MCF 10A (cell line): ENCODE measurements at regions not wholly inside any gene's neighbourhood (a gene's known extent, or its start where the extent isn't known, plus 50 kb on each side); places are given as distances from the start of the nearest gene placed in this dataset.

Source experiments
- BruUV-seq: library from RNA; stranded (reverse); fragments of 400-500 nt; replicated peaks from 2 replicates; lab custom pipeline; 2021; lab: Mats Ljungman, UMichigan
- CTCF ChIA-PET: fragments of 300-600 bp; sonication (Branson Sonifier 250); formaldehyde crosslinking; extraction: SDS; loops from one replicate; lab custom pipeline; 2021; ENCODE audit warnings: antibody characterized with exemption, inconsistent platforms; lab: Yijun Ruan, JAX
- POLR2A ChIA-PET: fragments of 300-600, 350-650 bp; sonication (Branson Sonifier 250); formaldehyde crosslinking; extraction: SDS; loops from one replicate; lab custom pipeline; 2020; ENCODE audit warnings: antibody characterized with exemption, inconsistent platforms; lab: Yijun Ruan, JAX
- DNase-seq: peaks from one replicate; pipeline ENCODE4 v3.0.0-alpha.2; 2018; ENCODE audit not compliant: unreplicated experiment
- H3K27ac Mint-ChIP-seq: one replicate; pipeline ENCODE4 v1.8.0; 2022; ENCODE audit warnings: mild to moderate bottlenecking, low read depth, mixed read lengths; ENCODE audit not compliant: unreplicated experiment
- H3K27me3 Mint-ChIP-seq: one replicate; pipeline ENCODE4 v1.8.0; 2022; ENCODE audit warnings: mixed read lengths; ENCODE audit not compliant: insufficient read depth, unreplicated experiment
- H3K36me3 Mint-ChIP-seq: one replicate; pipeline ENCODE4 v1.8.0; 2022; ENCODE audit warnings: mild to moderate bottlenecking, moderate library complexity, mixed read lengths; ENCODE audit not compliant: insufficient read depth, unreplicated experiment
- H3K4me1 Mint-ChIP-seq: one replicate; pipeline ENCODE4 v1.8.0; 2022; ENCODE audit warnings: mixed read lengths; ENCODE audit not compliant: insufficient read depth, unreplicated experiment
- H3K4me3 Mint-ChIP-seq: one replicate; pipeline ENCODE4 v1.8.0; 2022; ENCODE audit warnings: mild to moderate bottlenecking, moderate library complexity, mixed read lengths; ENCODE audit not compliant: unreplicated experiment
- H3K9me3 Mint-ChIP-seq: one replicate; pipeline ENCODE4 v1.8.0; 2022; ENCODE audit warnings: mixed read lengths; ENCODE audit not compliant: unreplicated experiment
- intact Hi-C: fragments of 100-400 bp; cut with micrococcal nuclease; formaldehyde crosslinking; loops from 2 replicates; pipeline ENCODE4 v1.14.1; 2022
- TF ChIP-seq, protein P1 (sequence below): fragments of 200-600 bp; IDR thresholded peaks from one replicate; pipeline ENCODE4 v1.8.0; 2022; ENCODE audit warnings: antibody characterized with exemption, mild to moderate bottlenecking; ENCODE audit not compliant: unreplicated experiment

DNA sequence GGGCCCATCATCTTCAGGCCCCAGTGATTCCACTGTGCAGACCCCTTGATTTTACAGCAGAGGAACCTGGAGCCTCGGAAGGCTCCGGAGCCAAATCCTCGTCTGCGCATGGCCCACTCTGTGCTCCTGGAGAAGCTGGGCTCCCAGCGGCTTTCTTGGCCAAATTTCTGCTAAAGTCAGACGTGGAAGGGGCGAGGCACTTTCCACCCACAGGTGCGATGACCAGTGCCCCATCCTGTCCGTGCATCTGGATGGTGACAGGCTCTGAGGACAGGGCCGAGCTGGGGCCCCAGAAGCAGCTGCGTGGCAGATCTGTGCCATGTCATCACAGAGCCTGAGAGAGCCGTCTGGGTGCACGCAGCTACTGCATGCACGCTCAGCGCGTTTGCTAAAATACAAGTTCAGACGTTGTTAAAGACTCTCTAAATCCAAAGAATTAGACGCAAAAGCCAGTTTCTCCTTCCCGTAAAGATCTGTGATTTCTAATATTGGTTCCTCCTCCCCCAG lies 57.2 kb downstream of the JAKMIP3 start:
- no TSS peak for BruUV-seq

DNA sequence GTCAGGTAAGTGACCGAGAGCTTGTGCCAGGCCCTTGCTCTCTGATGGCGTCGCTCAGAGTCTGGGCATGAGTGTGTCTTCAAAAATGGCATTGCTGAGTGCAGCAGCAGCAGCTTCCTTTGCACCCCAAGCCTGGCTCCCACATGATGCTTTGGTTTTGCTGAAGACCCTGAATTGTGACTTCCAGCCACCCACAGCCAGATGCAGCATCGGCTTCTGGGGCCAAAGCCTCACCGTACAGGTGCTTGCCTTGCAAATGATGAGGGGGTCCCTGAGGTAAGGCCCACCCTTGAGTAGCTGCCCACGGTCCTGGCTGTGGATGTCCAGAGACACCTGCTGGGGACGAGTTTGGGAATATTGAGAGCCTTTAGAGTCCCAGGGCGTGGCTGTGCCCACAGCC lies 57.9 kb downstream of the JAKMIP3 start:
- H3K4me1 Mint-ChIP-seq, result no peaks in the 10 kb centered on the region
- intact Hi-C loops, result no loop called here
- ChIA-PET POLR2A (no interaction called here), CTCF (no interaction called here)
- peaks cover 5% of the 10 kb centered on the region for H3K36me3 Mint-ChIP-seq
- H3K27me3 Mint-ChIP-seq, result peaks cover 63% of the 10 kb centered on the region
- H3K27ac Mint-ChIP-seq, result no peak overlapping the region
- no peak for DNase-seq
- no peak overlapping the region for H3K4me3 Mint-ChIP-seq
- H3K9me3 Mint-ChIP-seq, result peaks cover 5% of the 10 kb centered on the region
- TF ChIP-seq, protein P1, sequence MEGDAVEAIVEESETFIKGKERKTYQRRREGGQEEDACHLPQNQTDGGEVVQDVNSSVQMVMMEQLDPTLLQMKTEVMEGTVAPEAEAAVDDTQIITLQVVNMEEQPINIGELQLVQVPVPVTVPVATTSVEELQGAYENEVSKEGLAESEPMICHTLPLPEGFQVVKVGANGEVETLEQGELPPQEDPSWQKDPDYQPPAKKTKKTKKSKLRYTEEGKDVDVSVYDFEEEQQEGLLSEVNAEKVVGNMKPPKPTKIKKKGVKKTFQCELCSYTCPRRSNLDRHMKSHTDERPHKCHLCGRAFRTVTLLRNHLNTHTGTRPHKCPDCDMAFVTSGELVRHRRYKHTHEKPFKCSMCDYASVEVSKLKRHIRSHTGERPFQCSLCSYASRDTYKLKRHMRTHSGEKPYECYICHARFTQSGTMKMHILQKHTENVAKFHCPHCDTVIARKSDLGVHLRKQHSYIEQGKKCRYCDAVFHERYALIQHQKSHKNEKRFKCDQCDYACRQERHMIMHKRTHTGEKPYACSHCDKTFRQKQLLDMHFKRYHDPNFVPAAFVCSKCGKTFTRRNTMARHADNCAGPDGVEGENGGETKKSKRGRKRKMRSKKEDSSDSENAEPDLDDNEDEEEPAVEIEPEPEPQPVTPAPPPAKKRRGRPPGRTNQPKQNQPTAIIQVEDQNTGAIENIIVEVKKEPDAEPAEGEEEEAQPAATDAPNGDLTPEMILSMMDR, result no peak
- no TSS peak for BruUV-seq

More for the DNA sequence above, 57.2 kb downstream of the JAKMIP3 start:
- Mint-ChIP-seq H3K27me3 (peaks cover 59% of the 10 kb centered on the region), H3K4me3 (no peak overlapping the region), H3K36me3 (peaks cover 5% of the 10 kb centered on the region), H3K27ac (no peak overlapping the region), H3K9me3 (no peaks in the 10 kb centered on the region), H3K4me1 (no peaks in the 10 kb centered on the region)
- intact Hi-C loops, result no loop called here
- POLR2A ChIA-PET, result no interaction called here
- CTCF ChIA-PET, result no interaction called here
- TF ChIP-seq, protein P1, result no peak
- no peak for DNase-seq

DNA sequence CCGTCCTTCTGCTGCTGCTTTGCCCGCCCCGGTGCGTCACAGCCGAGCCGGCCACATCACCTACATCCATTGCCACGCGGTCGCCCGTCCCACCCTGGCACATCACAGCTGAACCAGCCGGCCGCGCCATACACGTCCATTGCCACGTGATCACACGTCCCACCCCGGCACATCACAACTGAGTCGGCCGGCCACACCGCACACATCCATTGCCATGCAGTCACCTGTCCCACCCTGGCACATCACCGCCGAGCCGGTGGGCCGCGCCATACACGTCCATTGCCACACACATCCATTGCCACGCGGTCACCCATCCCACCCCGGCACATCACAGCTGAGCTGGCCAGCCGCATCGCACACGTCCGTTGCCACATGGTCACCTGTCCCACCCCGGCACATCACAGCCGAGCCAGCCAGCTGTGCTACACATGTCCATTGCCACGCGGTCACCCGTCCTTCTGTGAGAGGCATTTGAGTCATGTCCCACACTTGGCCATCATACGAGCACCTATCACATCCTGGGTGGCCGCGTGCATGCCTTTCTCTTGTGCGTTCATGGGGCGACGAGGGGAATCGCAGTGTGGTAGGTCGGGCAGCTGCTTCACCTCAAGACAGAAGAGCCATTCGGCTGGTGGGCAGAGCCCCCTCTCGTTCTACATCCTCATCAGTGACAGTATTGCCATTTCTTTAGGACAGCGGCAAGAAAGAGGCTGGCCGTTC lies 58.6 kb downstream of the JAKMIP3 start:
- peaks cover 5% of the 10 kb centered on the region for H3K36me3 Mint-ChIP-seq
- ChIA-PET CTCF (no interaction called here), POLR2A (no interaction called here)
- H3K9me3 Mint-ChIP-seq, result peaks cover 8% of the 10 kb centered on the region
- TF ChIP-seq, protein P1, result no peak
- no peak overlapping the region for H3K4me3 Mint-ChIP-seq
- no peak for DNase-seq
- intact Hi-C loops, result no loop called here
- H3K4me1 Mint-ChIP-seq, result no peaks in the 10 kb centered on the region
- H3K27ac Mint-ChIP-seq, result no peak overlapping the region
- no TSS peak for BruUV-seq
- peaks cover 63% of the 10 kb centered on the region for H3K27me3 Mint-ChIP-seq

DNA sequence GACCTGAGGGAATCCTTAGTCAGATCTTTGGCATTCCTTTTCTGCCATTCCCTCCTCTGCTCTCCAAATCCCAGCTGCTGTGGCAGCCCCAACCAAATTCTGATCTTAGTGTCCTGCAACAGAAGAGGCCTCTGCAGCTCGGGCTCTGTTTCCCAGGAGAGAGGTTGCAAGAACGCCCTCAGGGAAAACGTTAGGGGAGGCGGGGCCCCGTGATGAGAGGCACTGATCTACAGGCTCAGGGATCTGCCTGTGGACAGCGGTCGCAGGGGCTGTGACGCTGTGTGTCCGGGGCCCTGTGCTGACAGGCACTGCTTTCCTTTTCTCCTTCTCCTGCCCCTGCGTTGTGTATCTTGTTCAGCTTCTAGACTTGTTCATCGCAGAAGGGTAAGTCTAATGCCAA lies 57.3 kb upstream of the DPYSL4 start:
- BruUV-seq, result no TSS peak
- peaks cover 12% of the 10 kb centered on the region for H3K36me3 Mint-ChIP-seq
- TF ChIP-seq, protein P1, result no peak
- H3K4me3 Mint-ChIP-seq, result no peak overlapping the region
- H3K9me3 Mint-ChIP-seq, result peaks cover 8% of the 10 kb centered on the region
- DNase-seq, result no peak
- peaks cover 52% of the 10 kb centered on the region for H3K27me3 Mint-ChIP-seq
- CTCF ChIA-PET, result interaction anchor here (0.6 to 0.7 kb wide), 2 partner anchors 44 to 255 kb away, joined by 3 read pairs; no protein-coding TSS in a partner anchor
- H3K4me1 Mint-ChIP-seq, result peaks cover 5% of the 10 kb centered on the region
- no peak overlapping the region for H3K27ac Mint-ChIP-seq
- intact Hi-C loops, result no loop called here
- POLR2A ChIA-PET, result no interaction called here
